ENCODE measurements at regions not wholly inside any gene's neighbourhood (a gene's known extent, or its start where the extent isn't known, plus 50 kb on each side); places are given as distances from the start of the nearest gene placed in this dataset.

- TF ChIP-seq CTCF (IDR thresholded peaks at IDR 0.05; ENCODE audit: insufficient read depth, low read depth, low read length, missing control alignments), result no peak
- H3K4me3 ChIP-seq (ENCODE audit: low read depth, low read length), result no peak overlapping the region
- no peak for DNase-seq (ENCODE audit: low read depth)
Measured at GRCh38 chr5:88388476-88389337, 120.1 kb upstream of the TMEM161B start.

GRCh38 chr5:88384886-88385285 lies 116.2 kb upstream of the TMEM161B start:
- no peak for DNase-seq (ENCODE audit: low read depth)
- TF ChIP-seq CTCF (IDR thresholded peaks at IDR 0.05; ENCODE audit: insufficient read depth, low read depth, low read length, missing control alignments), result no peak
- no peak overlapping the region for H3K4me3 ChIP-seq (ENCODE audit: low read depth, low read length)

GRCh38 chr5:88380332-88380731 lies 111.7 kb upstream of the TMEM161B start:
- H3K4me3 ChIP-seq (ENCODE audit: low read depth, low read length), result no peak overlapping the region
- no peak for TF ChIP-seq CTCF (IDR thresholded peaks at IDR 0.05; ENCODE audit: insufficient read depth, low read depth, low read length, missing control alignments)
- no peak for DNase-seq (ENCODE audit: low read depth)

GRCh38 chr5:88377705-88378656 lies 109.3 kb upstream of the TMEM161B start:
- DNase-seq (ENCODE audit: low read depth), result no peak
- no peak for TF ChIP-seq CTCF (IDR thresholded peaks at IDR 0.05; ENCODE audit: insufficient read depth, low read depth, low read length, missing control alignments)
- H3K4me3 ChIP-seq (ENCODE audit: low read depth, low read length), result no peak overlapping the region

- DNase-seq (ENCODE audit: low read depth), result no peak
- TF ChIP-seq CTCF (IDR thresholded peaks at IDR 0.05; ENCODE audit: insufficient read depth, low read depth, low read length, missing control alignments), result no peak
- H3K4me3 ChIP-seq (ENCODE audit: low read depth, low read length), result no peak overlapping the region
Measured at GRCh38 chr5:88377240-88377639, 108.6 kb upstream of the TMEM161B start.

- DNase-seq (ENCODE audit: low read depth), result no peak
- no peak for TF ChIP-seq CTCF (IDR thresholded peaks at IDR 0.05; ENCODE audit: insufficient read depth, low read depth, low read length, missing control alignments)
- H3K4me3 ChIP-seq (ENCODE audit: low read depth, low read length), result no peak overlapping the region
Measured at GRCh38 chr5:88376728-88377127, 108.1 kb upstream of the TMEM161B start.

Data from GM12865 (cell line).